Activated naive CD4-positive, alpha-beta T cell treated with anti-CD3 and anti-CD28 coated beads, Interleukin-2, amount 50 U/mL, for 24 hours (primary cell): ENCODE measurements at regions not wholly inside any gene's neighbourhood (a gene's known extent, or its start where the extent isn't known, plus 50 kb on each side); places are given as distances from the start of the nearest gene placed in this dataset.

Experiments used
- H3K27ac Mint-ChIP-seq: one replicate; pipeline ENCODE4 v1.8.0; 2021; ENCODE audit warnings: mild to moderate bottlenecking, mixed read lengths
- H3K27me3 Mint-ChIP-seq: one replicate; pipeline ENCODE4 v1.8.0; 2021; ENCODE audit warnings: mixed read lengths
- H3K36me3 Mint-ChIP-seq: one replicate; pipeline ENCODE4 v1.8.0; 2021; ENCODE audit warnings: mixed read lengths
- H3K4me1 Mint-ChIP-seq: one replicate; pipeline ENCODE4 v1.8.0; 2021; ENCODE audit warnings: mixed read lengths
- H3K4me3 Mint-ChIP-seq: one replicate; pipeline ENCODE4 v1.8.0; 2021; ENCODE audit warnings: mild to moderate bottlenecking, mixed read lengths
- H3K9me3 Mint-ChIP-seq: one replicate; pipeline ENCODE4 v1.8.0; 2021; ENCODE audit warnings: mixed read lengths

- no peak overlapping the region for H3K4me3 Mint-ChIP-seq
- no peaks in the 10 kb centered on the region for H3K9me3 Mint-ChIP-seq
- H3K4me1 Mint-ChIP-seq, result no peaks in the 10 kb centered on the region
- no peak overlapping the region for H3K27ac Mint-ChIP-seq
- no peaks in the 10 kb centered on the region for H3K36me3 Mint-ChIP-seq
- no peaks in the 10 kb centered on the region for H3K27me3 Mint-ChIP-seq
These were observed 1091.9 kb upstream of the TENM4 start for GRCh38 chr11:80532633-80533232.

GRCh38 chr11:80529726-80530125 lies 1088.9 kb upstream of the TENM4 start:
- Mint-ChIP-seq H3K4me3 (no peak overlapping the region), H3K4me1 (no peaks in the 10 kb centered on the region), H3K27ac (no peak overlapping the region), H3K36me3 (no peaks in the 10 kb centered on the region), H3K9me3 (peaks cover 7% of the 10 kb centered on the region), H3K27me3 (no peaks in the 10 kb centered on the region)

DNA sequence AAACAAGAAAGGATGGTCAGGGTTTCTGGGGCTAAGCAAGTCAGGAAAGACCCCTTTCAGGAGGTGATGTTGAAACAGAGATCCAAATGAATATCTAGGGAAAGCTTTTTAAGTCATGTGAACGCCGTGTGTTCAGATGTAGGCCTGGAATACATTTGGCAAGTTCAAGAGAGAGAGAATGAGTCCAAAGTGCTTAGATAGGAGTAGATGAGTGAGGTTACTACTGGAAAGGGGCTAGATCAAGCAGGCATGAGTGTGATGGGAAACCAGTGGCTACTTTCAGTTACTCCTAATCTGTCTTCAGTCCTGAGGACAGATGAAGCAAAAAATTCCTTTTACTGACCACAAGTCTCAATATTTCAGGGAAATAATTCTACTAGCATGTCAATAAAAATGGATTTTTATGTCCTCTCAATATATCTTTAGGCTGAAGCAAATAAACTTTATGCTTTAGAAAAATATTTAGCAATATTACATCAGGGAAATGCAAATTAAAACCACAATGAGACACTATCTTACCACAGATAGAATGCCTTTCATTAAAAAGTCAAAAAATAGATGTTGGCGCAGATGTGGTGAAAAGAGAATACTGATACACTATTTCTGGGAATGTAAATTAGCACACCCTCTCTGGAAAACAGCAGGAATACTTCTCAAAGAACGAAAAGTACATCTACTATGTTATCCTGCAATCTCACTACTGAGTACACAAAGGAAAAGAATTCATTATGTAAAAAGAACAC lies 1085.0 kb upstream of the TENM4 start:
- Mint-ChIP-seq H3K4me3 (no peak overlapping the region), H3K27ac (no peak overlapping the region), H3K27me3 (no peaks in the 10 kb centered on the region), H3K4me1 (no peaks in the 10 kb centered on the region), H3K9me3 (peaks cover 7% of the 10 kb centered on the region), H3K36me3 (no peaks in the 10 kb centered on the region)

- no peak overlapping the region for H3K27ac Mint-ChIP-seq
- no peaks in the 10 kb centered on the region for H3K27me3 Mint-ChIP-seq
- peaks cover 7% of the 10 kb centered on the region for H3K9me3 Mint-ChIP-seq
- no peaks in the 10 kb centered on the region for H3K36me3 Mint-ChIP-seq
- no peaks in the 10 kb centered on the region for H3K4me1 Mint-ChIP-seq
- H3K4me3 Mint-ChIP-seq, result no peak overlapping the region
These were observed 1083.5 kb upstream of the TENM4 start for GRCh38 chr11:80524349-80524748.

- H3K9me3 Mint-ChIP-seq, result peaks cover 7% of the 10 kb centered on the region
- no peaks in the 10 kb centered on the region for H3K27me3 Mint-ChIP-seq
- no peaks in the 10 kb centered on the region for H3K36me3 Mint-ChIP-seq
- no peak overlapping the region for H3K4me3 Mint-ChIP-seq
- H3K4me1 Mint-ChIP-seq, result no peaks in the 10 kb centered on the region
- H3K27ac Mint-ChIP-seq, result no peak overlapping the region
These were observed 1082.2 kb upstream of the TENM4 start for GRCh38 chr11:80523057-80523456.

DNA sequence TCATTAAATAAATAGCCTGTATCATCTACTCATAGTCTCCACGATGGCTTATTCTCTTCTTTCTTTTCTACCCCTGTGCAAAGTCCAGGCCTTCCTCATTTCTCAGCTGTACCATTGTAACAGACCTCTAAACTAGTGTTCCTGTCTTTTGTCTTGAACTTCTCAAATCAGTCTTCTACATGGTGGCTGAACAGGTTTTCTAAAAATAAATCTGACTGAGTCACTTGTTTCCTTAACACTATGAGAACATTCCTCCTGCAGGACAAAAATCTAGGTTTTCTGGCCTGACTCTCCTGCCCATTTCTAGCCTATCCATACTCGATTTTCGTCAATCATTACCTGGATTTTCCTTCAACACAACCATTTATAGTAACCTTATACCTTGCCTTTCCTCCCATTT lies 1080.8 kb upstream of the TENM4 start:
- no peak overlapping the region for H3K4me3 Mint-ChIP-seq
- no peaks in the 10 kb centered on the region for H3K36me3 Mint-ChIP-seq
- peaks cover 12% of the 10 kb centered on the region for H3K9me3 Mint-ChIP-seq
- no peaks in the 10 kb centered on the region for H3K4me1 Mint-ChIP-seq
- H3K27me3 Mint-ChIP-seq, result no peaks in the 10 kb centered on the region
- no peak overlapping the region for H3K27ac Mint-ChIP-seq

GRCh38 chr11:80520507-80520887 lies 1079.7 kb upstream of the TENM4 start:
- H3K4me3 Mint-ChIP-seq, result no peak overlapping the region
- H3K27me3 Mint-ChIP-seq, result no peaks in the 10 kb centered on the region
- H3K9me3 Mint-ChIP-seq, result peaks cover 9% of the 10 kb centered on the region
- H3K36me3 Mint-ChIP-seq, result no peaks in the 10 kb centered on the region
- no peaks in the 10 kb centered on the region for H3K4me1 Mint-ChIP-seq
- H3K27ac Mint-ChIP-seq, result no peak overlapping the region

DNA sequence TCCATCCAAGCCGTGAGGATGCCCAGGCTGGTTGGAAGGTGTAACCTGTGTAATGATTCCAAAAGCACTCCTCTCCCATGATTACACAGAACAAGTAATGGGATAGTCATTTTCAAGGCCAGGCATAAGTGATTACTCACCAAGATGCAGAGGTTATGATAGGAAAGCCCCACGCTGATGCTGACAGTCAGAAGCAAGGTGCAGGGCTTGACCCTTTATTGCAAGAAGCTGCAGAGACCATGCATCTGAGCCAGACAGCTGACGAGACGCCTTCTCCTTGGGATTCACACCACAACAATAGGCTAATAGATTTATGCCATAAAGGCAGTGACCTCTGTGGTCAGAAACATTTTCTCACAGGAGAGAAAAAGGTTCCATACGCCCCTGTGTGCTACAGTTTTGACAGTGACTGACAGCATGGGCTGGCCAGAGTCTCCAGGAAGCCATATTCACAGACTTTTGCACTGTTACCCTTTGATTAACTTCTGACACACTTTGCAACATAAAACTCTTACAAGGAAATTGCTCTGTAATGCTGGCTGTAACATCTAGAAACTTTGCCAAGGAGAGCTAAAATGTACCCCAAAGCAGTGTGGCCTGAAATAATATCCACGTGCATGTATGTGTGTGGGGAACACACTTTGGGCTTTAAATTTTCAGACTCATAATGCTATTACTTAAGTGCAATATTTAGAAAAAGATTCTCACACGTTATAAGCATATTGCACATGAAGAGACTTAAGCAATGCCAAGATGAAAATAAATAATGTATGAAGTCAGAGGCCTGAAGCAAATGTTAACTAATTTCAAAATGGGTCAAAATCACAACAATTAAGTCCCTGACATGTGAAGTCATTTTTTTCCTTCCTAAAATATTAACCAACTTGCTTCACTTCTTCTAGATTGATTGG lies 1079.0 kb upstream of the TENM4 start:
- H3K36me3 Mint-ChIP-seq, result no peaks in the 10 kb centered on the region
- H3K9me3 Mint-ChIP-seq, result peaks cover 5% of the 10 kb centered on the region
- no peaks in the 10 kb centered on the region for H3K4me1 Mint-ChIP-seq
- no peaks in the 10 kb centered on the region for H3K27me3 Mint-ChIP-seq
- no peak overlapping the region for H3K27ac Mint-ChIP-seq
- H3K4me3 Mint-ChIP-seq, result no peak overlapping the region

DNA sequence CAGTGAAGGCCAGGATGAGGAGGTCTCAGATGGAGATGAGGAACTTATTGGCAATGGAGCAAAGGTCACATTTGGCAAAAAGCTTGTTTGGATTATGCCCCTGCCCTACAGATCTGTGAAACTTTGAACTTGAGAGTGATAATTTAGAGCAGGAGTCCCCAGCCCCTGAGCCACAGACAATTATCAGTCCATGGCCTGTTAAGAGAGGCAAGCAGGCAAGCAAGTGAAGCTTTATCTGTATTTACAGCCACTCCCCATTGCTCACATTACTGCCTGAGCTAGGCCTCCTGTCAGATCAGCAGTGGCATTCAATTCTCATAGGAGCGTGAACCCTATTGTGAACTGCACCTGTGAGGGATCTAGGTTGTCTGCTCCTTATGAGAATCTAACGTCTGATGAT lies 1076.9 kb upstream of the TENM4 start:
- no peaks in the 10 kb centered on the region for H3K36me3 Mint-ChIP-seq
- no peak overlapping the region for H3K27ac Mint-ChIP-seq
- H3K4me3 Mint-ChIP-seq, result no peak overlapping the region
- H3K4me1 Mint-ChIP-seq, result no peaks in the 10 kb centered on the region
- H3K9me3 Mint-ChIP-seq, result peaks cover 9% of the 10 kb centered on the region
- no peaks in the 10 kb centered on the region for H3K27me3 Mint-ChIP-seq

- no peak overlapping the region for H3K4me3 Mint-ChIP-seq
- no peaks in the 10 kb centered on the region for H3K27me3 Mint-ChIP-seq
- no peaks in the 10 kb centered on the region for H3K36me3 Mint-ChIP-seq
- no peaks in the 10 kb centered on the region for H3K4me1 Mint-ChIP-seq
- H3K9me3 Mint-ChIP-seq, result peaks cover 13% of the 10 kb centered on the region
- no peak overlapping the region for H3K27ac Mint-ChIP-seq
These were observed 1074.3 kb upstream of the TENM4 start for GRCh38 chr11:80515097-80515496.

DNA sequence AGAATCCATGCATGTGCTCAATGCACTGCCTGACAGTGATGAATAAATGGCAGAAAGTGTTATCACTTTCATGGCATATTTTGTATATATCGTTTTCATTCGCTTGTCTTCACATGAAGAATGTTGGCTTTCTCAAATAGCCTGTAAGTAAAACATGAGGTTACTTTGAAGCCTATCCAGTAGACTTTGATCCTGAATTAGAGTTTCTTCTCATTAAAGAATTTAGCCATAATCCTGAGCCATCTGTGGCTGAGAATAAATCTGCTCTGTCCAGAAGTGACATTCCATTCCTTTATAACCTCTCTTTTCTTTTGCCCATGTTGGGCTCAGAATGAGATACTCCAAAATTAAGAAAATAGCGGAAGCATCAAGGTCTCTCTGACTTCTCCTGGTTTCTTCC lies 1071.7 kb upstream of the TENM4 start:
- Mint-ChIP-seq H3K27me3 (no peaks in the 10 kb centered on the region), H3K4me3 (no peak overlapping the region), H3K9me3 (peaks cover 27% of the 10 kb centered on the region), H3K36me3 (no peaks in the 10 kb centered on the region), H3K4me1 (no peaks in the 10 kb centered on the region), H3K27ac (no peak overlapping the region)

- no peaks in the 10 kb centered on the region for H3K36me3 Mint-ChIP-seq
- no peaks in the 10 kb centered on the region for H3K27me3 Mint-ChIP-seq
- H3K4me1 Mint-ChIP-seq, result no peaks in the 10 kb centered on the region
- H3K9me3 Mint-ChIP-seq, result peaks cover 19% of the 10 kb centered on the region
- H3K27ac Mint-ChIP-seq, result no peak overlapping the region
- H3K4me3 Mint-ChIP-seq, result no peak overlapping the region
These were observed 1064.9 kb upstream of the TENM4 start for GRCh38 chr11:80505771-80506170.

DNA sequence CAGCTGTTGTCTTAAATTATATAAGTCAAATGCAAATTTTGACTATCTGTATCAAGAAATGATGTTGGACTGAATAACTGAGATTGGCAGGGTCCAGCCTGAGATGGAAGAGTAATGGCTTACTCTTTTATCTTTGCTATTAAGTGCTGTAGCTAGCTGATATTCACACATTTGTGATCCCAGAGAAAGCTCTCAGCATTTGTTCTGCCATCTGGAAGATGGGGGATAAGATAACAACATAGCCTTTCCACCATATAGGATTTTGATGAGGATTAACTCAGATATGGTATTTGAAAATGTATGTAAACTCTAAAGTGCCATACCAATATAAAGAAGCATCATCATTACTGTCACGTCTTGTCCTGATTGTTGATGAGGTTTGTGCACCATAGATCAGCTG lies 1063.2 kb upstream of the TENM4 start:
- Mint-ChIP-seq H3K27me3 (no peaks in the 10 kb centered on the region), H3K27ac (no peak overlapping the region), H3K4me3 (no peak overlapping the region), H3K9me3 (peaks cover 17% of the 10 kb centered on the region), H3K36me3 (no peaks in the 10 kb centered on the region), H3K4me1 (no peaks in the 10 kb centered on the region)

DNA sequence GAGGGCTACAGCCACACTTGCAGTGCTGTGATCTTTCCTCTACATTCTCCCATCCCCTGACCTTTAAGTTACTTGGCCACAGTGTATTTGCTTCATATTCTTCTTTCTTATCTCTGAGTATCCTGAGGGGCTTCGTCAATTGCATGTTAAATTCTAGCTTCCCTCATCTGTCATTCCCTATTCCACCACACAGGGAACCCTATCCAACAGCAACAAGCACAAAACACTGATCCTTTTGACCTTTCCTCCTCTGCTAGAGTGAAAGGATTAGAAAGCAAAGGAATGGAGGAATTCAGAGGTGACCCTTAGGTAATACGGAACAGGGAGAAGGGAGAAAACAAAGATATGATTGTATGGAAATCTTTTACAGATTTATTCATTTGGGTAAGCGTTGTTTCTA lies 1061.7 kb upstream of the TENM4 start:
- Mint-ChIP-seq H3K4me3 (no peak overlapping the region), H3K4me1 (no peaks in the 10 kb centered on the region), H3K9me3 (peaks cover 6% of the 10 kb centered on the region), H3K27me3 (no peaks in the 10 kb centered on the region), H3K27ac (no peak overlapping the region), H3K36me3 (no peaks in the 10 kb centered on the region)

GRCh38 chr11:80495116-80495515 lies 1054.3 kb upstream of the TENM4 start:
- no peak overlapping the region for H3K27ac Mint-ChIP-seq
- peaks cover 1% of the 10 kb centered on the region for H3K36me3 Mint-ChIP-seq
- H3K27me3 Mint-ChIP-seq, result no peaks in the 10 kb centered on the region
- H3K4me3 Mint-ChIP-seq, result no peak overlapping the region
- H3K9me3 Mint-ChIP-seq, result peaks cover 14% of the 10 kb centered on the region
- no peaks in the 10 kb centered on the region for H3K4me1 Mint-ChIP-seq

DNA sequence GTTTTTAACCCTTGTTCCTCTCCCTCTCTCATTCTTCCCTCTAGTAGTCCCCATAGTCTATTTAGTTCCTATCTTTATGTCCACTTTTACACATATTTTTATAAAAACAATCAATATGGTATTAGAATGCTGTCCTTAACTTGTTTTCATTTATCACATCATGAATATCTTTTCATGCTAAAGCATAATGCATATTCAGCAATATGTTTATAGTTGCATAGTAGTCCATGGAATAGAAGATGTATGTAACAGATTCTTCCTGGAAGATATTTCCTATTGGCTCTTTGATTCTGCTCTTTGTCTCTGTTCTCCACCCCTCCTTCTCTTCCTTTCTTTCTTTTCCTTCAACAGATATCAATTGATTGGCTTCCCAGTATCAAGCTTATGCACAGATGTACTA lies 1047.1 kb upstream of the TENM4 start:
- Mint-ChIP-seq H3K4me1 (no peaks in the 10 kb centered on the region), H3K36me3 (no peaks in the 10 kb centered on the region), H3K9me3 (peaks cover 15% of the 10 kb centered on the region), H3K27me3 (no peaks in the 10 kb centered on the region), H3K4me3 (no peak overlapping the region), H3K27ac (no peak overlapping the region)
